ENCODE measurements at regions not wholly inside any gene's neighbourhood (a gene's known extent, or its start where the extent isn't known, plus 50 kb on each side); places are given as distances from the start of the nearest gene placed in this dataset.

DNA sequence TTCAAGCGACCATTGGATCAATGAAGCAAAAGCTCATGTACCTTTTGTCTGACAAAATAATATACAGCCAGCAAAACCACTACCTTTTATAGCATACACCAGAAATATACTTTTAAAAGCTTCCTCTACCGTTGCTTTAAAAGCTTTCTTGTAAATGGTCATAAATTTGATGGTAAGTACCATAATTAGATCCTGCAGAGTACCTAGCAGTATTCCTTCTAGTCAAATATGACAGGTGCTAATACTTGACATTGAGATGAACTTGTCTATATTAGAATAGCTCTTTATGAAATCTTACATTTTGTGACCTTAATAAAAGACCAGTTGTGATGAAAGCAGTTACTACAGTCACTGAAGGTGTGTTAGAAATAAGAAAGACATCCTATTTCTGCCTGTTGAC, 340.5 kb upstream of the ANO3 start:
- DNase-seq = no peak

DNA sequence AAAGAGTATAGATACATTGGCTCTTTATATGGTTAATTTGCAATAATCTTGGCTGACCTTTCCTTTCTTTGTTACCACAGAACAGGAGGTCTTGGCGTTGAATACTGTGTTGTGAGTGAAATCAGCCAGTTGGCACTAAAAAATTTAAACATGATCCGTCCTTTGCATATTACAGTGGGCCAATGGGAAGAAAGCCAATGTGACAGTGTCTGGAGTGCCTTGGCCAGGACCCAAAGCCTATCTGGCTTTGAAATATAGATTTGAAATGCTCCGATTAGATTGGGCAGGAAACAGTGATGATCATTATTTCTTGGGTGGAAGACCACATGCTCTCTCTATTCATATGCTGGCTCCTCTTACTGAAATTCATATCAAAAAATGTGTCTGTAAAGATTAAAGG, 339.6 kb upstream of the ANO3 start:
- DNase-seq = no peak

DNA sequence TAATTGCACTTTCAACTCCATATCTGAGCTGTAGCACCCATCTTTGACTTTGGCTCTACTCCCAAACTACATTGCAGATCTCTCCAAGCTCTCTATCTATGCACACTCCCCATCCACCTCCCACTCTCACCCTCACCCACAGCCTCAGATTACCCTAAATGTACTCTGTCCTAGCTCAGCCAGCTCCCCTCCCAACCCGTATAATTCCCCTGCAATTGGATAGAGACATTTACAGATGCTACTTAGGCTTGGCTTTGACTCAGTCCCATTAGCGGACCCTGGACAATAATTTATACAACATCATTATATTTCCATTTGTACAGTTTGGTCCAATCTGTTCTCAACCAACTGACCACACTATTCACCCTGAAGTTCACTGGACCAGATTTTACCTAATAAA, 338.9 kb upstream of the ANO3 start:
- no peak for DNase-seq

DNA sequence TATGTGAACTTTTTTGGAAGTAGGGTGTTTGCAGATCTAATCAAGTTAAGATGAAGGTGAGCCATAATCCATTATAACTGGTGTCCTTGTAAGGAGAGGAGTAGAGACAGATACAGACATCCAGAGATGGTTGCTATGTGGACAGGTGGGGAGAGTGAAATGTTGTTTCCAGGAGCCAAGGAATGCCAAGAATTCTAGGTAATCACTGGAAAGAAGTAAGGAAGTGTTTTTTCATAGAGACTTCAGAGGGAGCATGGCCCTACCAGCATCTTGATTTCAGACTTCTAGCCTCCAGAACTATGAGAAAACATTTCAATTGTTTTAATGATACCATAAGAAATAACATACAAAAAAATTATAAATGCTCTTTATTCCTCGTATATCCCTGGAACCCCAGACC, 320.5 kb upstream of the ANO3 start:
- DNase-seq = no peak

DNA sequence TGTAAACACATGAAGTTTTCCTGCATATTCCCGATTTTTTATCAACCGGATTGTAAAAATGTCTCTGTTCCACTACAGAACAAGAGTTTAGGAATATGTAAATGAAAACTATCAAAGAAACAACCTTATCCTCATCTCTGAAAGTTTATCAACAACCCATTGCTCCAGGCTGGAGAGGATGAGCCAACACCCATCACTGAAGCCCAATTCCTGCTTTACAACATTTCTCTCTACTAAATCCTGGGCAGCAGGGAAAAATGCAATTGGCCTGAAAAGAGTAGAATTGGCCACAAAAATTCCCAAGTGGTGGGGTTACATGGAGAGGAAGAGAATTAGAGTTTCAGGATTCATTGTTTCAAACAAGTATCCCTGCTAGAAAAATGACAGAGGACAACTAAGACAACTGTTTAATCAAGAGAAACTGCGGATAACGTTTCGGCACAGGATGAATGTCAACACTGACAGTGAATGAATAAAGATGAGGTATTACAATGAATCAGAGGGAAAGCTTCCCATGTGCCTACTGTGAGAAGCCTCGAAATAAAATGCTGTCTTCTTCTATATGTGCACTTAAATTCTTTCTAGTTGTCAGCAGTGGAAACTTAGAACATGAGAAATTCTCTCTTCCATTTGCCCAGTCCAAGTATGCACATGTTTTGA, 317.3 kb upstream of the ANO3 start:
- DNase-seq = no peak

DNA sequence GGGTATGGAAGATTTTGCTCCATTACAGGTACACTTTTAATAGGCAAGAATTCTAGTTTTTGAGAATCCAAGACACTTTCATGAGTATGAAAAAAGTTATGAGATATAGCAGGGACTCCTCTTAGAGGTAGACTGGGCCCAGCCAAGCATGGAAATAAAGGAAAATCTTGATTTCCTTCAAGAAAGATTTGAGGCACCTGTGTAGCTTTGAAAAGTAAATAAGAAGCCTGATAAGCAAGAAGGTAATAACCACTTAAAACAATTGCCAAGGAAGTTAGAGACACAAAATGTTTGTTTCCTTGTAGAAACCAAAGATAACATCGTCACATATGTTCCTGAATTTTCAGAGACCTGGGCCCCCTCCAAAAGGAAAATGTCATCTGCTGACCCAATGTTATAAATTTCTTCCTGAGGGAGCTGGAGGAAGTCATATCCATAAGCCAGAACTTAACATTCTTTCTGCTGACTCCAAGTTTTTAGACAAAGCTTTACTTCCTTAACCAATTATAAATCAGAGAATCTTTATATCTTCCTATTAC, 314.5 kb upstream of the ANO3 start:
- DNase-seq = no peak

DNA sequence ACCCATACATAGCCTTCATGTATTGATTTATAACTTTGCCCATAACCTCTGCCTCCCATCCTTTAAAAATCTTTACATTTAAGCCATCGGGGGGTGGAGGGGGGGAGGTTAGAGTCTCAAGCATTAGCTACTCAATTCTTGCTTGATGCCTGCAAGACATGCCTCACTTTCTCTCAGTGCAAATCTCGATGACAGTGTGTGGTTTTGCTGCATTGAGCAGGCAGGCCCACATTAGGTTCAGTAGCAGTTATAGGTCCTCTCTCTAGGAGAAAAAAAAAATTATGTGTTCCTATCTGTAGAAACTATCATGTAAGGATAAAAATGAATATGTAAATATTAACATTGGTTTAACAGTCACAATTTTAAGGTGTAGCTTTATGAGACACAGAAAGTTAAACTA, 314.0 kb upstream of the ANO3 start:
- DNase-seq = no peak

DNA sequence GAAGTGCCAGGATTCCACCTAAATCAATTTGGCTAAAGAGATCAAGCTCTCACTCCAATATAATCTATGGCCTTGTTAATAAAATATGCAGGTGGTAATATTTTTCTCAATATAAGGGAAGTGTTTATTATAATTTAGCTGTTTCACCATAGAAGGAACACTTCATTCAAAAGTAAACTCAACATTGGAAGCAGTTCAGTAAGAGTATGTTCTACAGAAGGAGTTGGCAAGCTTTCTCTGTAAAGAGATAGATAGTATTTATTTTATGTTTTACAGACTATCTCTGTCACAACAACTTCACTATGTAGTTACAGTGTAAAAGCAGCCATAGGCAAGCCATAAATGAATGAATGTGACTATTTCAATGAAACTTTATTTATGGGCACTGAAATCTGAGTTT, 313.6 kb upstream of the ANO3 start:
- no peak for DNase-seq

DNA sequence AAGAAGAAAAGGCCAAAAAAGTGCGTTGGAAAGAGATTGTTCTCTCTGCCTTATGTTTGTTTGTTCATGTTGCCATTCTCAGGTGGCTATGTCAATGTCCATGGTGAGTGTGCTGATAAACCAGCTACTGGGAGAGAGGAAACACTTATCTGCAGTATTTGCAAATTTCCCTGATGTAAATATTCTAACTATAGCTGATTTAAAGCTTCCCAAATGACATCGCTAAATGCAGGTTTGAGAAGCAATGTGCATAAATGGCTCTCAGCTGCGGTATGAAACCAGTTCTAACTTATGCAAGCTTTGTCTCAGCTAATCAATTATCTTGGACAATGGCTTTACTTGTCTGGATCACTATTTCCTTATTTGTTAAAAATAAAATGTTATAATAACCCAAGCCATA, 312.5 kb upstream of the ANO3 start:
- no peak for DNase-seq

DNA sequence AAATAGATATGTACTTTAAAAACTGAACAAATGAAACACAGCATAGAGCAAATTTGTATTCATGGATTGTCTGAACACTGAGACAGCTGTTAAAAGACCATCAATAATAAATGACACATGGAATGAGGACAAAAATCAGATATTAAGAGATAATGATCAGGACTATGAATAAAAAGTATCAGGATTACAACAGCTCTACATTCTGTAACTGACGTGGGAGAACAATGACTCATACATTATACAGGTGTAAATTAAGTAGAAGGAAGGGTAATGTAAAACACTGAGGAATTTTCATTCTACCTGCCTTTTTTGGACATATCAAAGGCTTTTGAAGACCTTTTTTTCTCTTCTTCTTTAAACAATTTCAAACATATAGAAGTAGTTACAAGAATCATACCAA, 310.9 kb upstream of the ANO3 start:
- DNase-seq = no peak

DNA sequence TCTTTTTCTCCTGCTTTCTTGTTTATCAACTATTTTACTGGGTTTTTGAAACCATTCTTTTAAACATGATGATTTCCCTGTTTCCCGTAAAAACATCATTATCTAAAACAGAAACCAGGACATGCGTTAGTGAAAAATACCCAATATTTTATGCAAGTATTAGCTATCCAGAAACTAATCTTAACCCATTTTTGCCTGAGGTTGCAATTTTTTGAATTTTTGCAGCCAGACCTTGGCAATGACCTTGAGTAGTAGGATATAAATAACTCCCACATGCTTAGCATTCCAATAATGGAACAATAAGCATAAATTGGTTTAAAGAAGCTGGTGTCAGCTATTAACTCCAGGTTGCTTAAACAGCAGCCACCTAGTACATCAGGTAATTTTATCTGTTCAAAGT, 308.9 kb upstream of the ANO3 start:
- no peak for DNase-seq

DNA sequence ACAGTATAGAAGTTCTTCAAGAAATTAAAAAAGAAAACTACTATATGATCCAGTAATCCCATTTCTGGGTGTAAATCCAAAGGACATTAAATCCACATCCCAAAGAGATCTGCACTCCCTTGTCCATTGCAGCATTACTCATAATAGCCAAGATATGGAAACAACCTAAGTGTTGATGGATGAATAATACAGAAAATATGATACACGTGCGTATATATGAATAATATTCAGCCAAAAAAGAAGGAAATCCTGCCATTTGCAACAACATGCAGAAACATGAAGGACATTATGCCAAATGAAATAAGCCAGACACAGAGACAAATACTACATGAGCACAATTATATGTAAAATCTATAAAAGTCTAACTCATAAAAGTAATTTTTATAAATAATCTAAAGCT, 306.3 kb upstream of the ANO3 start:
- no peak for DNase-seq

DNA sequence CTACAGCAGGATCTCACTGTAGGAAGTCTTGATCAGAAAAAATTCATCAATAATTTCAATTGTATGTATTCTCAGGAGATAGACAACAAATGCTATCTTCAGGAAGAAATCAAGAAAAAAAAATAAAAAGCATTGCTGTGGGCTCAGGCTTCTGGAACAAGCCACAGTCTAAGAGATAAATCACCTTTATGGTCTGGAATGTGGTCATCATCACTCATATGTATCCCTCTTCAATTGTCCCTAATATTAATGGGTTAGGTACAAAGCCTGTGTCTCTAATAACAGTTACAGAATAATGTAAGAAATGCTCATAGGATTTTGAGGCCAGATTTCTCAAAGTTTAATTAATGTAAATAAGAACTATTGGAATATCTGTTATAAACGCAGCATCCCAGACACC, 305.9 kb upstream of the ANO3 start:
- no peak for DNase-seq

DNA sequence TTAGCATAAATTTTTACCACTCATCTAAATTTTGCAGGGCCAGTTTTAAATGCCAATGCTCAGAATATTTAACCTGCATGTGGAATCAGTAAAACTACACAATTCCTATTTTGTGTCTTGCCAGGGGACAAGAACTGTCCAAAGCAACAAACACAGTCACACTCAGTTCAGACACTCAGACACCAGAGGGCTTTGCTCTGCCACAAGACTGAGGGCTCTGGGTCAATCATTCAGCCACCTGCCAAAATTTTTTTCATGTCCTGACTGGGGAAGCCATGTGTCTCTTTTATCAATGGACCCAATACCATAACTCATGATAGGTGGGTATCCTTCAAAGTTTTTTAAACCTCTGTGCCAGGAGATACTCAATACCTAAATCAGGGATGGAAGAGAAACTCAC, 304.0 kb upstream of the ANO3 start:
- no peak for DNase-seq

DNA sequence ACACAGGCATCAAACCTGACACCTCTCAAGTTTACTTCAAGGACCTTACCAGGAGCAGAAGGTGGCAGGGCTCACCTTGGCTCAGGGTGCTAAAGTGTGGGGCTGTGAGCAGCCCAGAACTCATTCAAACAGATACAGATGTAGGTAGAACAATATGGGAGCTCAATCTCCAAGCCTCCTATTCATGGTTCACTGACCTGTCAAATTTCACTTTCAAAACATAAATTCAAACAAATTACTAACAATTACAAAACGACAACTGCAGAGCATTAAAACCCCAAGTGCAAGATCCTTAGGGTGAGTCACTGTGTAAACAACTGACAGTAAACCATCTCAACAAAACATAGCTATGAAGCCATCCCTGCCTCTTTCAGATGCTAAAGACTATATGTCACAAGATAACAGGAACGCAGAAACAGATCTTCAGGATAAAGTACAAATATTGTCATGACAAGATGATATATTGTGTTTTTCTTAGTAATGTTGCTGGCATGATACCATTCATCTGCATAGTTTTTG, 303.5 kb upstream of the ANO3 start:
- no peak for DNase-seq

DNA sequence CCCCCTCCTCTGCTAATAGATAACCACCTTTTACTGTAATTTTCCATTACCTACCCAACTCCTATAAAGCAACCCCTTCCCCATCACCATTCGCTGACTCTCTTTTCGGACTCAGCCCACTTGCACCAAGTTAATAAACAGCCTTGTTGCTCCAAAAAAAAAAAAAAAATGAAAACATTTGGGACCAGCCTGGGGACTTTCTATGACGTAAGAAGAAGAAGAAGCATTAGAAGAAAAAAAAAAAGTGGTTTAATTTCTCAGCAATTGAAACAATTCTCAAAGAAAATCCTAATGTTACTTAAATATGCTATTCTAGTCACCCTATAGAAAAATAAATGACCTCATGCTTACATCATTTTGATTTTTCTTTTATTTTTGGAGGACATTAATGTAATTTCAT, 301.5 kb upstream of the ANO3 start:
- DNase-seq = no peak

DNA sequence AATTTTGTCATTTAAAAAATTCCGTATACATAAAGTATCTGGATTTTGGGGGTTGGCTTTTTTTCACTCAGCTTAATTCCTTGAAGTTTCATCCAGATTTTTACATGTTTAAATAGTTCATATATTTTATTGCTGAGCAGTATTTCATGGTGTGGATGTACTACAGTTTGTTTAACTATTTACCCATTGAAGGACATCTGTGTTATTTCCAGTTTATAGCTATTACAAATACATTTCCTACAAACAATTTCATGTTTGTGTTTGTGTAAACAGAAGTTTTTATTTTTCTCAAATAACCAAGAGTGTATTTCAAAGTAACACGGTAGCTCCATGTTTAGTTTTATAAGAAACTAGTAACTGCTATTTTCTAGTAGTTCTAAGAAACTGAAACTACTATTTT, 299.7 kb upstream of the ANO3 start:
- no peak for DNase-seq

DNA sequence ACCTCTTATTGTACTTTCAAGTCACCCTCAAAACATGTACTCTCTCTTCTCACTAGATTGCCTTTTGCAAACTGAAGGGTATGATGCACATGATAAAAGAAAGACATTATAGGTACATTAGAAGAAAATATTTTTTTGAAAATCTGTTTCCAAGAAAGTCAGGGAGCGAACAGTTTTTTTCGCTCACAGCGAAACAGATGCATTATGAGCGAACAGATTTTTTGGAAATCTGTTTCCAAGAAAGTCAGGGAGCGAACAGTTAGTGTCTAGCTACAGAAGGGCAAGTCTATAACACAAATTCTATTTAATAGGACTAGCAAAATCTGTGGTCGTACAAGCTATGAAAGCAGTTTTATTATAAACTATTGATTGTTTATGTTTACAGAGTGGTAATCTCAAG, 296.2 kb upstream of the ANO3 start:
- no peak for DNase-seq

DNA sequence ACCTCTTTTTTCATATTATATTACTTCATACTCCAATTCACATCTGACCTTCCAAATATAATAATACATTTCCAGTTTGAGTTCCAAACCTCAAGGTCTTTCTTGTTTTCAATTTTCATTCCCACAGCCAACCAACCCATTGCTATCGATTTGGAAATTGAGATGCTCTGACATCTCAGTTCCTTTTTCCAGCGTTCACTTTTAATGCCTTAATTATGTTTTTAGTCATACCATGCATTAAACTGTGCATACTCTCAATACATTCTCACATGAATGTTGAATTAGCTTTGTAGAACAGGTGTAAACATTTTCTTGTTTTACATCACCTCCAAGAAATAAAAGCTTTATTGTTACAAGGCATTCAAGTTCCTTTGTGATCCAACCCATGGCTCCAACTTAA, 294.2 kb upstream of the ANO3 start:
- no peak for DNase-seq

DNA sequence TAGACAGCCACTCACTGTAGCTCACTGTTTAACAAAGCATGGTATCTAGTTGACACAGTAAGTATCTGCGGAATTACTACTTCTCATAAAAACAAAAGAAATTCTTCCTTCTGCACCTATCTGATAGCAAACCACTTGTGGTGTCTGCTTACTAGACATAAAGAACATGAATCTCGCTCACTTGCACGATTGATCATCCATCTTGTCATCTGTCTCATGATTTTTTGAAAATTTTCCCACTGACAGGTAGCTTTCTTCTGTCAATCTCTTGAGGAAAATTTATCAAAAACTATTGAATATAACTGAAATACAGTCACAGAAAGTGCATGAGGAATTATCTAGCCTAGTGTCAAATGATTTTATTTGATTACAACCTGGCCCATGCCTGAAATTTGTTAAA, 291.6 kb upstream of the ANO3 start:
- no peak for DNase-seq

DNA sequence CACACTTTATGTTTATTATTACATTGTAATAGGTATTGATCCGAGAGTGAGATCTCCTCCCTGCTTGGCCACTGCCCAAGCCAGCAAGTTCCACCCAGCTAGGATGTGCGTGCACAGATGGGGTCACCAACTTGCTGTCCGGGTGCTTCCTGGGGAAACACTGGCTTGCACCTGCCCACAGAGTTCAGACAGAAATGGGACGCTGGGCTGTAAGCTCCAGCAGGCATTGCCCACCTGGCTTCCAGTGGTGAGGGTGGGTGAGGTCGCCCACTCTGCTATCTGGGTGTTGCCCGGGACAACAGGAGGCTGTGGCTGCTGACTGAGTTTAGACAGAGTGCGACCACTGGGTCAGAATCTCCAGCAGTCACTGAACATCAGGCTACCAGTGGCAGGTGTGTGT, 289.8 kb upstream of the ANO3 start:
- no peak for DNase-seq

DNA sequence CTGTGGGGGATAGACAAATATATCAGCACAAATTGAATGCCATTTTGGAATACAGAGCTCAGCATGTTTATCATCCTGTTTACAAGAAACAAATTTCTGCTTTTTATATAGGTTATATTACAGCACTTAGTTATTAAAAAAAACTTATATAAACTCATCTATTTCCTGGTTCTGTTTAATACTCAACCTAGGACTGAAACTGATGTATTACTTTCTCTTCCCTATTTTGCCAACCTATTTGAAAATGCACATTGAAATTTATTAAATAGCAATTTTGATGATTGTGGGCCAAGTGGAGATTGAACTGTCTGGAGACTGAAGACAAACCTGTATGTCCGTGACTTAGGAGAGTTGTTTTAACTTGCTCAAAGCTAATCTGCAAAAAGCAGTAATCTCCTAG, 288.3 kb upstream of the ANO3 start:
- no peak for DNase-seq

DNA sequence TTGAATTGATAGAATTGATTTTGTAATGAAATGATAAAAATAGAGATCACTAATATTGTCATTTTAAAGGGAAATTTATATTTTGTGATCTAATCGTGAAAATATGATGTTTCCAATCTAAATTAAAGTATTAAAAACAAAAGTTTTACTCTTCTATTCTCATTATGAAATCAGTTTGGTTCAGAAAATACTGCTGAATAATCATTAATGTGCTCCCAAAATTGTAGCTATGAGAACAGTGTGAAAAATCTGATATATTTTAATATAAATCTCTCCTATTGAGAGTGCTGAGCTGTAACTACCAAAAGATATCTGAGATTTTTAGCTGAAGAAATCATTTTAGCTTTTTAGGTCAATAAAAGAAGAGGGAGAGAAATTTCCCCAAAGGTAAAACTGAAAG, 287.5 kb upstream of the ANO3 start:
- no peak for DNase-seq

DNA sequence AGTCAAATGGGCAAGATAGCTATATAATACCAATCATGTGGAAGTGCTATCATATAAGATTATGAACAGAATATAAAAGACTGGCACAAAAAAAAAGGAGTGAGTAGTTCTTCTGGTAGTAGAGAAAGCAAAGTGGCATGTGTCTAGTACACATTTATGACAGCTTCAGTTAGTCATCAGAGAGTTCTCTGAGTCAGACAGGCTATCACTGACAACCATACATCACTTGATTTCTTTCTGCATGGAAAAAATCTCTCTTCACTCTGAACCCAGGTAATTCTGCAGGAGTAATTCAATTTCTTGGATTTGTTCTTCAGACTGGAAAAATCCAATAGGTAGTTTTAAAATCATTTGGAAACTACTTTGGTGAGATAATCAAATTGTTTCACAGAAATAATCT, 286.8 kb upstream of the ANO3 start:
- no peak for DNase-seq

DNA sequence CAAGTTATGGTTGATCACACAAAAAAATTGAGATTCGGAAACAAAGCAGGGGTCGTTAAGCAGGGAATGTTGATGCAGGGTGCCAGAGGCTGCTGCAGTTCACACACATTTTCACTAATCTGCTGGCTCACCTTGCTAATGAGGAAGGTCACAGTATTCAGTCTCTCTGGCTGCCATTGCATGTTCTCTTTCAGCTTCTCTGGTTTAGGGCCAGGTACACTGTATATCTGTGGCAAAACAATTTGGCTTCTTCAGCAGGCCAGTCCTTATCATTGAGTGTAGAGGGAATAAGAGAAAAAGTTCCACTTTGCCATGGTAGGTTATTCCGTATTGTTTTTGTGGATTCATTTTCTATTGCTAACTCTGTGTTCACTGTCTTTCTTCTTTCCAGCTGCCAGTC, 283.7 kb upstream of the ANO3 start:
- no peak for DNase-seq

DNA sequence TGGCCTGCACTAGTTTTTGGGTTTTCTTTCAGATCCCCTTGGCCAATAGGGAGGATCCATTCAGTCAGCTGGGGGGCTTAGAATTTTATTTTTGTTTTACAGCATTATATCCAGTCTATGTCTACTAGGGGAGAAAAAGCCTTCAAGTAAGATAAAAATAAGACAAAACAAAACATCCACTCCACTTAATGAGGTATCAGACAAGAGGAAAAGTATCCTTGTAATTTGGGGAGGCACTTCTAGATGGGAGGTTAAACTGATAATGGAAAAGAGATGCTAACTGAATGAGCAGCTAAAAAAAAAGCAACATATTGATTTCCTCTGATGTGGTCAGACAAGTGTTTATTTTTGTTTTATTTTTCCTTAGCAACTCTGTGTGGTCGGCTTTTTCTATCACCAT, 278.0 kb upstream of the ANO3 start:
- DNase-seq = no peak

Data from suppressor macrophage treated with lipopolysaccharide for 4 hours (primary cell).